Activated CD8-positive, alpha-beta T cell treated with anti-CD3 and anti-CD28 coated beads for 36 hours (primary cell): ENCODE measurements at regions not wholly inside any gene's neighbourhood (a gene's known extent, or its start where the extent isn't known, plus 50 kb on each side); places are given as distances from the start of the nearest gene placed in this dataset.

ENCODE experiments used
- ATAC-seq: fragments of 200-7000 bp; cut with Tn5 transposase; one replicate; pipeline ENCODE4 v1.10.0; 2021; ENCODE audit warnings: mild to moderate bottlenecking, moderate library complexity
- CTCF ChIA-PET: fragments of 350-600 bp; sonication (Branson Sonifier 250); formaldehyde crosslinking; loops from one replicate; lab custom pipeline; 2021; ENCODE audit warnings: antibody characterized with exemption; lab: Charles Lee
- POLR2A ChIA-PET: fragments of 350-600 bp; sonication (Branson Sonifier 250); formaldehyde crosslinking; loops from one replicate; lab custom pipeline; 2021; ENCODE audit warnings: antibody characterized with exemption; lab: Charles Lee
- DNase-seq: peaks from one replicate; pipeline ENCODE4 v3.0.0-alpha.2; 2020
- H3K27ac Mint-ChIP-seq: one replicate; pipeline ENCODE4 v1.8.0; 2021; ENCODE audit warnings: mild to moderate bottlenecking, mixed read lengths
- H3K27me3 Mint-ChIP-seq: one replicate; pipeline ENCODE4 v1.8.0; 2021; ENCODE audit warnings: mixed read lengths
- H3K36me3 Mint-ChIP-seq: one replicate; pipeline ENCODE4 v1.8.0; 2021; ENCODE audit warnings: low read depth, mixed read lengths
- H3K4me1 Mint-ChIP-seq: one replicate; pipeline ENCODE4 v1.8.0; 2021; ENCODE audit warnings: low read depth, mixed read lengths
- H3K4me3 Mint-ChIP-seq: one replicate; pipeline ENCODE4 v1.8.0; 2021; ENCODE audit warnings: mild to moderate bottlenecking, moderate library complexity, mixed read lengths
- H3K9me3 Mint-ChIP-seq: one replicate; pipeline ENCODE4 v1.8.0; 2021; ENCODE audit warnings: mixed read lengths
- CTCF ChIP-seq: fragments of 200-600 bp; IDR thresholded peaks from one replicate; pipeline ENCODE4 v1.8.0; 2022; ENCODE audit warnings: antibody characterized with exemption, mild to moderate bottlenecking
- intact Hi-C: fragments of 100-400 bp; cut with micrococcal nuclease; formaldehyde crosslinking; loops from one replicate; pipeline ENCODE4 v1.10.0; 2022

- DNase-seq (no peak), ATAC-seq (no peak)
- intact Hi-C loops: no loop called here
- no peaks in the 10 kb centered on the region for H3K36me3 Mint-ChIP-seq
- ChIA-PET CTCF (interaction anchor here (1.0 kb wide), 1 partner anchor 61 kb away, joined by 3 read pairs; no protein-coding TSS in a partner anchor), POLR2A (no interaction called here)
- no peak for TF ChIP-seq CTCF
- no peak overlapping the region for H3K4me3 Mint-ChIP-seq
- no peak overlapping the region for H3K27ac Mint-ChIP-seq
- peaks cover 2% of the 10 kb centered on the region for H3K27me3 Mint-ChIP-seq
- no peaks in the 10 kb centered on the region for H3K4me1 Mint-ChIP-seq
- H3K9me3 Mint-ChIP-seq: no peaks in the 10 kb centered on the region
Observed at GRCh38 chr16:56005958-56006357, 130.8 kb upstream of the CES5A start.

- DNase-seq: no peak
- peaks cover 3% of the 10 kb centered on the region for H3K27me3 Mint-ChIP-seq
- TF ChIP-seq CTCF: no peak
- peaks cover 10% of the 10 kb centered on the region for H3K9me3 Mint-ChIP-seq
- no peaks in the 10 kb centered on the region for H3K36me3 Mint-ChIP-seq
- no peak for ATAC-seq
- no peak overlapping the region for H3K27ac Mint-ChIP-seq
- H3K4me3 Mint-ChIP-seq: no peak overlapping the region
- ChIA-PET CTCF (no interaction called here), POLR2A (no interaction called here)
- no peaks in the 10 kb centered on the region for H3K4me1 Mint-ChIP-seq
- intact Hi-C loops: no loop called here
Observed at GRCh38 chr16:55999683-56000082, 124.5 kb upstream of the CES5A start.

- Mint-ChIP-seq H3K27me3 (peaks cover 8% of the 10 kb centered on the region), H3K4me3 (no peak overlapping the region), H3K27ac (no peak overlapping the region), H3K9me3 (peaks cover 1% of the 10 kb centered on the region), H3K4me1 (no peaks in the 10 kb centered on the region), H3K36me3 (no peaks in the 10 kb centered on the region)
- DNase-seq (no peak), ATAC-seq (no peak)
- TF ChIP-seq CTCF: no peak
- POLR2A ChIA-PET: no interaction called here
- CTCF ChIA-PET: no interaction called here
- intact Hi-C loops: no loop called here
Observed at GRCh38 chr16:55993088-55993487, 117.9 kb upstream of the CES5A start.

GRCh38 chr16:55992551-55992950 lies 117.4 kb upstream of the CES5A start:
- ChIA-PET CTCF (no interaction called here), POLR2A (no interaction called here)
- DNase-seq (no peak), ATAC-seq (no peak)
- Mint-ChIP-seq H3K4me1 (no peaks in the 10 kb centered on the region), H3K9me3 (no peaks in the 10 kb centered on the region), H3K36me3 (no peaks in the 10 kb centered on the region), H3K27ac (no peak overlapping the region), H3K27me3 (peaks cover 8% of the 10 kb centered on the region), H3K4me3 (no peak overlapping the region)
- no peak for TF ChIP-seq CTCF
- intact Hi-C loops: no loop called here

- no peak for DNase-seq
- CTCF ChIA-PET: no interaction called here
- peaks cover 8% of the 10 kb centered on the region for H3K27me3 Mint-ChIP-seq
- POLR2A ChIA-PET: no interaction called here
- intact Hi-C loops: no loop called here
- ATAC-seq: no peak
- no peaks in the 10 kb centered on the region for H3K36me3 Mint-ChIP-seq
- H3K4me3 Mint-ChIP-seq: no peak overlapping the region
- TF ChIP-seq CTCF: no peak
- no peaks in the 10 kb centered on the region for H3K4me1 Mint-ChIP-seq
- H3K27ac Mint-ChIP-seq: no peak overlapping the region
- no peaks in the 10 kb centered on the region for H3K9me3 Mint-ChIP-seq
Observed at GRCh38 chr16:55991843-55992242, 116.7 kb upstream of the CES5A start.
